HL-60 (cell line): ENCODE measurements at regions not wholly inside any gene's neighbourhood (a gene's known extent, or its start where the extent isn't known, plus 50 kb on each side); places are given as distances from the start of the nearest gene placed in this dataset.

Experiments used
- CTCF ChIP-seq: IDR thresholded peaks from one replicate; pipeline ENCODE4 v1.5.1; 2011; ENCODE audit warnings: low read length, control low read depth, inconsistent platforms; ENCODE audit not compliant: insufficient read depth
- GABPA ChIP-seq: IDR thresholded peaks from 2 replicates; pipeline ENCODE4 v1.6.1; 2012; ENCODE audit warnings: low read depth
- POLR2AphosphoS5 ChIP-seq: IDR thresholded peaks from 2 replicates; pipeline ENCODE4 v1.6.1; 2012; ENCODE audit warnings: low read depth

- TF ChIP-seq CTCF (no peak), POLR2AphosphoS5 (no peak), GABPA (no peak)
Observed at GRCh38 chr2:186164325-186164724, 321.7 kb upstream of the ZC3H15 start.
